BLaER1 treated with 17β-estradiol and CSF1 and Interleukin-3, amounts not matched to agents 10 nM and 100 nM (cell line): ENCODE measurements at regions not wholly inside any gene's neighbourhood (a gene's known extent, or its start where the extent isn't known, plus 50 kb on each side); places are given as distances from the start of the nearest gene placed in this dataset.

Experiments
- H3K27ac ChIP-seq, 11 experiments: shearing (Covaris generic); formaldehyde crosslinking; 2 replicates each; pipeline ENCODE4 v1.8.1; 2022
- H3K27me3 ChIP-seq, 11 experiments: shearing (Covaris generic); formaldehyde crosslinking; 2 replicates each; pipeline ENCODE4 v1.8.1; 2022
- H3K36me3 ChIP-seq, 11 experiments: shearing (Covaris generic); formaldehyde crosslinking; 2 replicates each; pipeline ENCODE4 v1.8.1; 2022
- H3K4me1 ChIP-seq, 10 experiments: shearing (Covaris generic); formaldehyde crosslinking; 2 replicates each; pipeline ENCODE4 v1.8.1; 2022
- H3K4me2 ChIP-seq, 11 experiments: shearing (Covaris generic); formaldehyde crosslinking; 2 replicates each; pipeline ENCODE4 v1.8.1; 2022
- H3K4me3 ChIP-seq, 10 experiments: shearing (Covaris generic); formaldehyde crosslinking; 2 replicates each; pipeline ENCODE4 v1.8.1; 2022
- H3K9ac ChIP-seq, 11 experiments: shearing (Covaris generic); formaldehyde crosslinking; 2 replicates each; pipeline ENCODE4 v1.8.1; 2022
- H3K9me3 ChIP-seq, 11 experiments: shearing (Covaris generic); formaldehyde crosslinking; replicated peaks in 1 of 11; 2 replicates each; pipeline ENCODE4 v1.8.1; 2022
- H4K20me1 ChIP-seq, 11 experiments: shearing (Covaris generic); formaldehyde crosslinking; 2 replicates each; pipeline ENCODE4 v1.8.1; 2022
- Cebpa-rat ChIP-seq, 11 experiments: shearing (Covaris generic); IDR thresholded peaks; 2 replicates each; pipeline ENCODE4 v1.8.1; 2022

GRCh38 chr3:30989276-30990030 is 95.0 kb upstream of the GADL1 start:
- Histone ChIP-seq H3K9me3 (peaks cover 12 to 21% (median 18%) of the 10 kb centered on the region in 11 experiments), H3K4me1 (peaks cover 7 to 28% (median 11%) of the 10 kb centered on the region in 10 experiments; a peak in 19 of 20 replicates), H3K4me2 (peak overlapping the region in 1 of 11 experiments; percentile 1; a peak in 1 of 22 replicates), H4K20me1 (no peaks in the 10 kb centered on the region), H3K4me3 (no peak overlapping the region), H3K27me3 (no peaks in the 10 kb centered on the region), H3K36me3 (no peaks in the 10 kb centered on the region), H3K9ac (no peak overlapping the region), H3K27ac (no peak overlapping the region)
- no peak for TF ChIP-seq Cebpa-rat (IDR thresholded peaks at IDR 0.05)

GRCh38 chr3:30996467-30996866 is 102.0 kb upstream of the GADL1 start:
- Histone ChIP-seq H3K4me1 (no peaks in the 10 kb centered on the region), H3K9me3 (peaks cover 13 to 30% (median 24%) of the 10 kb centered on the region in 11 experiments), H3K27me3 (no peaks in the 10 kb centered on the region), H4K20me1 (no peaks in the 10 kb centered on the region), H3K4me2 (no peak overlapping the region), H3K27ac (no peak overlapping the region), H3K4me3 (no peak overlapping the region), H3K9ac (no peak overlapping the region), H3K36me3 (no peaks in the 10 kb centered on the region)
- TF ChIP-seq Cebpa-rat (IDR thresholded peaks at IDR 0.05), result no peak

- H3K4me1 ChIP-seq, result peaks cover 0 to 10% (median 0%) of the 10 kb centered on the region in 10 experiments; a peak in 2 of 20 replicates
- no peaks in the 10 kb centered on the region for H3K36me3 ChIP-seq
- peak overlapping the region in 1 of 11 experiments; percentile 27; a peak in 1 of 22 replicates for H3K4me2 ChIP-seq
- H4K20me1 ChIP-seq, result no peaks in the 10 kb centered on the region
- H3K9me3 ChIP-seq, result peaks cover 0 to 7% (median 0%) of the 10 kb centered on the region in 11 experiments; a peak in 1 of 22 replicates
- no peak overlapping the region for H3K9ac ChIP-seq
- no peaks in the 10 kb centered on the region for H3K27me3 ChIP-seq
- TF ChIP-seq Cebpa-rat (IDR thresholded peaks at IDR 0.05), result no peak
- H3K27ac ChIP-seq, result peak overlapping the region in 1 of 11 experiments; percentile 56; a peak in 1 of 22 replicates
- no peak overlapping the region for H3K4me3 ChIP-seq
These were observed 108.3 kb upstream of the GADL1 start for GRCh38 chr3:31002730-31003129.

- Histone ChIP-seq H3K27me3 (no peaks in the 10 kb centered on the region), H3K27ac (peak overlapping the region in 2 of 11 experiments; percentile 18 to 41; a peak in 3 of 22 replicates), H3K4me3 (no peak overlapping the region), H3K4me2 (peak overlapping the region in 1 of 11 experiments; percentile 43; a peak in 1 of 22 replicates), H3K36me3 (no peaks in the 10 kb centered on the region), H3K4me1 (peaks cover 0 to 10% (median 0%) of the 10 kb centered on the region in 10 experiments; a peak in 2 of 20 replicates), H4K20me1 (no peaks in the 10 kb centered on the region), H3K9ac (no peak overlapping the region), H3K9me3 (peaks cover 0 to 7% (median 0%) of the 10 kb centered on the region in 11 experiments; a peak in 1 of 22 replicates)
- TF ChIP-seq Cebpa-rat (IDR thresholded peaks at IDR 0.05), result no peak
These were observed 109.7 kb upstream of the GADL1 start for GRCh38 chr3:31004025-31004678.

GRCh38 chr3:31008994-31009393 is 114.5 kb upstream of the GADL1 start:
- Histone ChIP-seq H3K9ac (no peak overlapping the region), H3K36me3 (no peaks in the 10 kb centered on the region), H3K27me3 (no peaks in the 10 kb centered on the region), H3K9me3 (peaks cover 0 to 8% (median 6%) of the 10 kb centered on the region in 11 experiments; a peak in 5 of 22 replicates), H3K4me3 (no peak overlapping the region), H4K20me1 (no peaks in the 10 kb centered on the region), H3K4me2 (no peak overlapping the region), H3K4me1 (peaks cover 0 to 8% (median 5%) of the 10 kb centered on the region in 10 experiments; a peak in 12 of 20 replicates), H3K27ac (no peak overlapping the region)
- TF ChIP-seq Cebpa-rat (IDR thresholded peaks at IDR 0.05), result no peak

GRCh38 chr3:31009881-31010280 is 115.4 kb upstream of the GADL1 start:
- H3K27ac ChIP-seq, result no peak overlapping the region
- H3K4me1 ChIP-seq, result peaks cover 0 to 10% (median 8%) of the 10 kb centered on the region in 10 experiments; a peak in 12 of 20 replicates
- H3K4me3 ChIP-seq, result no peak overlapping the region
- H3K27me3 ChIP-seq, result no peaks in the 10 kb centered on the region
- H4K20me1 ChIP-seq, result no peaks in the 10 kb centered on the region
- peaks cover 0 to 8% (median 6%) of the 10 kb centered on the region in 11 experiments; a peak in 5 of 22 replicates for H3K9me3 ChIP-seq
- no peak overlapping the region for H3K4me2 ChIP-seq
- no peaks in the 10 kb centered on the region for H3K36me3 ChIP-seq
- no peak for TF ChIP-seq Cebpa-rat (IDR thresholded peaks at IDR 0.05)
- no peak overlapping the region for H3K9ac ChIP-seq

GRCh38 chr3:31010491-31010890 is 116.0 kb upstream of the GADL1 start:
- Histone ChIP-seq H3K36me3 (no peaks in the 10 kb centered on the region), H3K9me3 (peaks cover 0 to 8% (median 5%) of the 10 kb centered on the region in 11 experiments; a peak in 5 of 22 replicates), H3K27ac (no peak overlapping the region), H3K27me3 (no peaks in the 10 kb centered on the region), H4K20me1 (no peaks in the 10 kb centered on the region), H3K9ac (no peak overlapping the region), H3K4me3 (no peak overlapping the region), H3K4me1 (peaks cover 0 to 10% (median 8%) of the 10 kb centered on the region in 10 experiments; a peak in 12 of 20 replicates), H3K4me2 (peak overlapping the region in 1 of 11 experiments; percentile 11; a peak in 2 of 22 replicates)
- TF ChIP-seq Cebpa-rat (IDR thresholded peaks at IDR 0.05), result no peak

- Histone ChIP-seq H3K9ac (no peak overlapping the region), H3K4me3 (no peak overlapping the region), H3K9me3 (peaks cover 0 to 8% (median 4%) of the 10 kb centered on the region in 11 experiments; a peak in 5 of 22 replicates), H3K4me2 (no peak overlapping the region), H4K20me1 (no peaks in the 10 kb centered on the region), H3K36me3 (no peaks in the 10 kb centered on the region), H3K27me3 (no peaks in the 10 kb centered on the region), H3K27ac (no peak overlapping the region), H3K4me1 (peaks cover 0 to 10% (median 8%) of the 10 kb centered on the region in 10 experiments; a peak in 12 of 20 replicates)
- no peak for TF ChIP-seq Cebpa-rat (IDR thresholded peaks at IDR 0.05)
These were observed 116.9 kb upstream of the GADL1 start for GRCh38 chr3:31011380-31011779.

- Histone ChIP-seq H3K4me3 (no peak overlapping the region), H3K9me3 (peaks cover 0 to 8% (median 0%) of the 10 kb centered on the region in 11 experiments; a peak in 5 of 22 replicates), H3K27me3 (no peaks in the 10 kb centered on the region), H3K36me3 (no peaks in the 10 kb centered on the region), H3K4me2 (no peak overlapping the region), H3K4me1 (peaks cover 0 to 10% (median 8%) of the 10 kb centered on the region in 10 experiments; a peak in 12 of 20 replicates), H3K9ac (no peak overlapping the region), H4K20me1 (no peaks in the 10 kb centered on the region), H3K27ac (no peak overlapping the region)
- no peak for TF ChIP-seq Cebpa-rat (IDR thresholded peaks at IDR 0.05)
These were observed 118.6 kb upstream of the GADL1 start for GRCh38 chr3:31013090-31013489.
